GM23248 (cell line): ENCODE measurements at regions not wholly inside any gene's neighbourhood (a gene's known extent, or its start where the extent isn't known, plus 50 kb on each side); places are given as distances from the start of the nearest gene placed in this dataset.

ENCODE experiments used
- DNase-seq: peaks from one replicate; pipeline ENCODE4 v3.0.0-alpha.2; 2015
- H2AFZ ChIP-seq: fragments of 200-600 bp; sonication (generic); 2 replicates; pipeline ENCODE4 v1.6.1; 2016; ENCODE audit warnings: antibody characterized with exemption
- H3F3A ChIP-seq: fragments of 200-600 bp; sonication (generic); 2 replicates; pipeline ENCODE4 v1.6.1; 2016; ENCODE audit warnings: mild to moderate bottlenecking, antibody characterized with exemption, mixed run types; ENCODE audit not compliant: insufficient read depth
- H3K27ac ChIP-seq: fragments of 200-600 bp; sonication (generic); 2 replicates; pipeline ENCODE4 v1.5.1; 2016; ENCODE audit warnings: mild to moderate bottlenecking
- H3K27me3 ChIP-seq: fragments of 200-600 bp; sonication (generic); replicated peaks from 2 replicates; pipeline ENCODE4 v1.6.1; 2016; ENCODE audit warnings: mild to moderate bottlenecking; ENCODE audit not compliant: insufficient read depth
- H3K36me3 ChIP-seq: fragments of 200-600 bp; sonication (generic); 2 replicates; pipeline ENCODE4 v1.6.1; 2016; ENCODE audit warnings: low read depth, mild to moderate bottlenecking
- H3K4me1 ChIP-seq: fragments of 200-600 bp; sonication (generic); 2 replicates; pipeline ENCODE4 v1.6.1; 2016; ENCODE audit warnings: mild to moderate bottlenecking; ENCODE audit not compliant: insufficient read depth
- H3K4me2 ChIP-seq: fragments of 200-600 bp; sonication (generic); one replicate; pipeline ENCODE4 v1.6.1; 2016; ENCODE audit warnings: mild to moderate bottlenecking; ENCODE audit not compliant: unreplicated experiment
- H3K4me3 ChIP-seq: fragments of 200-600 bp; sonication (generic); 2 replicates; pipeline ENCODE4 v1.5.1; 2016; ENCODE audit warnings: mild to moderate bottlenecking
- H3K79me2 ChIP-seq: fragments of 200-600 bp; sonication (generic); 2 replicates; pipeline ENCODE4 v1.6.1; 2016; ENCODE audit warnings: mild to moderate bottlenecking; ENCODE audit not compliant: insufficient read depth
- H3K9ac ChIP-seq: fragments of 200-600 bp; sonication (generic); 2 replicates; pipeline ENCODE4 v1.6.1; 2016; ENCODE audit warnings: mild to moderate bottlenecking
- H3K9me2 ChIP-seq: fragments of 200-600 bp; sonication (generic); 2 replicates; pipeline ENCODE4 v1.6.1; 2016; ENCODE audit warnings: mixed run types, mild to moderate bottlenecking, moderate library complexity; ENCODE audit not compliant: insufficient read depth
- H3K9me3 ChIP-seq: fragments of 200-600 bp; sonication (generic); one replicate; pipeline ENCODE4 v1.6.1; 2017; ENCODE audit warnings: low read depth
- H4K20me1 ChIP-seq: fragments of 200-600 bp; sonication (generic); 2 replicates; pipeline ENCODE4 v1.6.0; 2016; ENCODE audit not compliant: insufficient read depth
- EZH2 ChIP-seq: fragments of 200-600 bp; sonication (generic); IDR thresholded peaks from 2 replicates; pipeline ENCODE4 v1.6.1; 2018; ENCODE audit warnings: antibody characterized with exemption, mild to moderate bottlenecking; ENCODE audit not compliant: insufficient read depth, poor library complexity, severe bottlenecking
- EZH2phosphoT487 ChIP-seq: fragments of 200-600 bp; sonication (generic); IDR thresholded peaks from 2 replicates; pipeline ENCODE4 v1.6.1; 2018; ENCODE audit warnings: antibody characterized with exemption, moderate library complexity, mild to moderate bottlenecking, low read depth; ENCODE audit not compliant: insufficient read depth
- WGBS, 2 experiments: methylation state at CpG; one replicate each; pipeline ENCODE4 v1.1.6; 2015 to 2017; ENCODE audit warnings: low lambda C conversion rate in 2 of 2, low coverage in 1 of 2; ENCODE audit errors: missing lambda C conversion rate in 2 of 2; 5-methylcytosine and 5-hydroxymethylcytosine counted together
- in situ Hi-C: fragments of 300-500 bp; cut with MboI; formaldehyde crosslinking; loops from 2 replicates; pipeline ENCODE4 v1.15.0; 2020

DNA sequence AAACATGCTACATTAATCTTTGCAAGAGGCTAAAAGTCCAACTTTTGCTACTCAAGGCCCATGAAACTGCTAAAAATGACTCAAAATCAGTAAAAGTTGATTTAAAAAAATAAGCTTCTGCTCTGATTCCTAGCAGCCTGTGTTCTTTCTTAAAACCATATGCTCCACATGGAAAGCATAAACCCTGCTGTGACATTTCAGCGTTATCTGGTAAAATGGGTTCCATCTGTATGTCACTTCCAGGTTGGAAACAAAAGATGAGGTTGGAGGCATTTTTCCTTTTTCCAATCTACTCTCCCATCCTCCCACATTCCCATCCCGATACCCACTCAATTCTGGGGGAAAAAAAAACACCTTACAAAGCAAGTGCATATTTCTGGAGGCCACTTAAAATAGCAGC lies 439.5 kb downstream of the NEBL start:
- H3K27ac ChIP-seq: no peak overlapping the region
- in situ Hi-C loops: no loop called here

DNA sequence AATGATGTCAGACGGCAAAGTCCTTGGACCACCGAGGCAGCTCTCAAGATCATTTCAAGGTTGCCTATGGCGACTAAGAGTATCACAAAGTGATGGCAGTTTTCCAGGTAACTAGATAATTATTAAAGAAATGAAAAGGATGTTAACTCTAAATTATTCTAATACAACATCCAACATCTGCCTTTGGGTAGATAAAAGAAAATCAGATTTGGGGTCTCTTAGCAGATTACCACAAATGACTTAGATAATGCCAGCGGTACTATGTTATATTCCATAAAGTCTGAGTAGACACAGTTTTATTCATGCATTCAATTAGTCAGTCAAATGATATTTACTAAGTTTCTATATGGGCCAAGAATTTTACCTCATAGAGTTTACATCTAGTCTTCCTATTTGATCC lies 441.3 kb downstream of the NEBL start:
- H3K9me2 ChIP-seq: no peaks in the 10 kb centered on the region
- no peak overlapping the region for H3K27ac ChIP-seq
- no peaks in the 10 kb centered on the region for H3K79me2 ChIP-seq
- no peaks in the 10 kb centered on the region for H3K36me3 ChIP-seq
- H3K4me2 ChIP-seq: no peak overlapping the region
- 61% methylated on average over 4 of the region's 4 CpGs for WGBS, 2 experiments
- H3K27me3 ChIP-seq: no peaks in the 10 kb centered on the region
- no peaks in the 10 kb centered on the region for H3K9me3 ChIP-seq
- H4K20me1 ChIP-seq: no peaks in the 10 kb centered on the region
- no peaks in the 10 kb centered on the region for H3F3A ChIP-seq
- TF ChIP-seq EZH2phosphoT487 (no peak), EZH2 (no peak)
- H3K4me1 ChIP-seq: no peaks in the 10 kb centered on the region
- H2AFZ ChIP-seq: no peak overlapping the region
- no peak overlapping the region for H3K4me3 ChIP-seq
- DNase-seq: no peak
- no peak overlapping the region for H3K9ac ChIP-seq
- in situ Hi-C loops: no loop called here

More for the DNA sequence above, 439.5 kb downstream of the NEBL start:
- no peak for DNase-seq
- no peak overlapping the region for H3K4me2 ChIP-seq
- no peaks in the 10 kb centered on the region for H3K9me3 ChIP-seq
- TF ChIP-seq EZH2phosphoT487 (no peak), EZH2 (no peak)
- no peaks in the 10 kb centered on the region for H3K27me3 ChIP-seq
- WGBS, 2 experiments: 4 to 5% methylated on average over 2 of the region's 2 CpGs
- H3K79me2 ChIP-seq: no peaks in the 10 kb centered on the region
- no peaks in the 10 kb centered on the region for H3K36me3 ChIP-seq
- H3K4me3 ChIP-seq: no peak overlapping the region
- no peaks in the 10 kb centered on the region for H3K4me1 ChIP-seq
- no peaks in the 10 kb centered on the region for H4K20me1 ChIP-seq
- no peaks in the 10 kb centered on the region for H3F3A ChIP-seq
- no peak overlapping the region for H2AFZ ChIP-seq
- H3K9ac ChIP-seq: no peak overlapping the region
- H3K9me2 ChIP-seq: no peaks in the 10 kb centered on the region

DNA sequence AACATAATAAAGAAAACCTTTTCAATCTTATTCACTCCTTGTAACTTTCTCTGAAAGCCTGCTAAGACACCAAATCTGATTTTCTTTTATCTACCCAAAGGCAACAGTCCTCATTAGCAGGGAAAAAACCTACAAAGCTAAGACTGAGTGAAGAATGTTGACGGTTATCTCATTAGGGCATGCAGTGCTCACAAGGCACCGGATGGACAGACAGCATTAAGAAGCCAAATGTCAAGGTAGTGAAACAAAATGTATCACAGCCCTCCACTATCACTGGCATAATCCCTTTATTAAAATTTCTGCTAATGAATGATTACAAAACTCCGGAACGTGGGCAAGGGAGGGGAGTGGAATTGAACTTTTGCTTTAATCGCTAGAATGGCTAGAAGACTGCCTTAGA lies 442.8 kb downstream of the NEBL start:
- Histone ChIP-seq H3F3A (no peaks in the 10 kb centered on the region), H3K4me2 (no peak overlapping the region), H3K9me2 (no peaks in the 10 kb centered on the region), H3K27ac (no peak overlapping the region), H3K4me1 (no peaks in the 10 kb centered on the region), H3K79me2 (no peaks in the 10 kb centered on the region), H3K9me3 (no peaks in the 10 kb centered on the region), H3K4me3 (no peak overlapping the region), H3K36me3 (no peaks in the 10 kb centered on the region), H4K20me1 (no peaks in the 10 kb centered on the region), H3K9ac (no peak overlapping the region), H2AFZ (no peak overlapping the region), H3K27me3 (no peaks in the 10 kb centered on the region)
- in situ Hi-C loops: no loop called here
- DNase-seq: no peak
- no peak for TF ChIP-seq EZH2phosphoT487
- TF ChIP-seq EZH2: no peak
- WGBS, 2 experiments: 60 to 61% methylated on average over 5 of the region's 5 CpGs

DNA sequence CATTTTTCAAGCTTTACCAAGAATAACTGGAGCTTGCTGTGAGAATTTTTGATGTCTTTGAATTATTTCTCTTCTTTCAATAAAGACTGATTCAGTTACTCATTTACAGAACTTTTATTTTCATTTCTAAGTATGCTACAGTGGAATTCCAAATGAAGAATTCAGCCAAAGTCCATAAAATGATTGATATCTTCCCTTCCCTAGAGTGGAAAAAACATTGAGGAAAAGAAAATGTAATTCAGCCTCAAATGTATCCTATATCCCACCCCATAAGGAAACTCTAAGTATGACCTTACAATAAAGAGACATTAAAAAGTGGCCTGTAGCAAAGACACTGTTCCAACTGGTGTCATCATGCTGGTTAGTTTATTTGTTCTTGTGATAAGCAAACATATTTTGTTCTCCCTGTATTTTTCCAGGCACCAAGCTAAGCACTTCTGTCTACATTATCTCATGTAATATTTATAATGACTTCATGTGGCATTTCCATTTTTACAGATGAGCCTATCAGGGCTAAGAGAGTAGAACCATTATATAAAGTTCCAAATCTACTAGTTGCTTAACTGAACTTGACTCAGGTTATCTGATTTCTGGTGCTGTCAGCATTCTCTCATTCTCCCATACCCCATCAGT lies 450.4 kb downstream of the NEBL start:
- H3K79me2 ChIP-seq: no peaks in the 10 kb centered on the region
- TF ChIP-seq EZH2phosphoT487 (no peak), EZH2 (no peak)
- H3K27me3 ChIP-seq: no peaks in the 10 kb centered on the region

DNA sequence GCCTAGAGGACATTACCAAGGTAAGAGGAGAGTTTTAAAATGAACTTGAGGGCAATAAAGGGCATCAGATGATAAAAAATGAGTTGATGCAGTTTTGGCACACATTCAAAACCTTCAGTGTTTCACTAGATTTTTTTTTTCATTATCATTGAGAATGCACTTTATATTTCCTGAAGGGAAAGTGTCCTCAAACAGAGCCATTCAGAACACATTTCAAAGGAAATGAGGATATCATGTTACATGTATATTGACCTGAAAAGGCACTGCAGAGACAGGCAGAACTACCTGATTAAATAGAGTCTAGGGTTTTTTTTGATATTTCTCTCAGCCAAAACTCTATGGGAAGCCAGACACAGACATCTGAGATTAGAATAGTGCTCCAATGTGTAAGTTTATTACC lies 454.0 kb downstream of the NEBL start:
- in situ Hi-C loops: no loop called here
- H3K36me3 ChIP-seq: no peaks in the 10 kb centered on the region

More for the DNA sequence above, 450.4 kb downstream of the NEBL start:
- Histone ChIP-seq H3K4me1 (no peaks in the 10 kb centered on the region), H3K4me2 (no peak overlapping the region), H4K20me1 (no peaks in the 10 kb centered on the region), H3F3A (no peaks in the 10 kb centered on the region), H2AFZ (no peak overlapping the region), H3K27ac (no peak overlapping the region), H3K36me3 (no peaks in the 10 kb centered on the region), H3K9ac (no peak overlapping the region), H3K9me2 (no peaks in the 10 kb centered on the region), H3K9me3 (no peaks in the 10 kb centered on the region), H3K4me3 (no peak overlapping the region)
- in situ Hi-C loops: no loop called here
- no peak for DNase-seq

More for the DNA sequence above, 454.0 kb downstream of the NEBL start:
- H3K9ac ChIP-seq: no peak overlapping the region
- H3K9me2 ChIP-seq: no peaks in the 10 kb centered on the region
- no peak for TF ChIP-seq EZH2
- no peak for TF ChIP-seq EZH2phosphoT487
- H2AFZ ChIP-seq: no peak overlapping the region
- no peak overlapping the region for H3K27ac ChIP-seq
- H3K4me1 ChIP-seq: no peaks in the 10 kb centered on the region
- no peaks in the 10 kb centered on the region for H3K9me3 ChIP-seq
- H3K4me3 ChIP-seq: no peak overlapping the region
- no peaks in the 10 kb centered on the region for H3K27me3 ChIP-seq
- H3F3A ChIP-seq: no peaks in the 10 kb centered on the region
- no peak for DNase-seq
- no peak overlapping the region for H3K4me2 ChIP-seq
- H4K20me1 ChIP-seq: no peaks in the 10 kb centered on the region
- H3K79me2 ChIP-seq: no peaks in the 10 kb centered on the region
